ENCODE measurements at regions not wholly inside any gene's neighbourhood (a gene's known extent, or its start where the extent isn't known, plus 50 kb on each side); places are given as distances from the start of the nearest gene placed in this dataset.

DNA sequence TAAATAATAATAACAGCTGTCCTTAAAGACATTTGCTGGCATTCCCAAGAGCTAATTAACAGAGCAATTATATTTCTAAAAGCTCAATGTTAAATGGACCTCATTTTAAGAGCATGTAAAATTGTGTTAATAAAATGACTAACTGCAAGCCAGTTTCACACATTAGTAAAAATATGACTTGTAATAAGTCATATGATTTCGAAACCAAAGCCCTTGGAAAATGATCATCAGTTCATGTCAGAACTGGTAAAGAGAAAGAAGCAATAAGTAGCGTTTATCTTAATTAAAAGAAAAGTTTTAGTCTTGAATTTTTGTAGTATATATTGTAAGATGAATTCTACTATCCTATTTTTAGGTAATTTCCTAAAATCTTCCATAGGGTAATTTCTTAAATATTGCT is 310.7 kb downstream of the CNTN3 start:
- Histone ChIP-seq H3K27me3 (replicated peaks; ENCODE audit: insufficient read depth) (no peaks in the 10 kb centered on the region), H3K4me3 (no peak overlapping the region), H3K9me3 (no peaks in the 10 kb centered on the region), H3K4me1 (replicated peaks) (no peaks in the 10 kb centered on the region), H3K36me3 (no peaks in the 10 kb centered on the region), H3K27ac (no peak overlapping the region)
- WGBS, result 90% methylated on average over 2 of the region's 2 CpGs
- intact Hi-C loops (cut with DNase I), result no loop called here
- TF ChIP-seq POLR2A (IDR thresholded peaks at IDR 0.05) (no peak), POLR2AphosphoS5 (IDR thresholded peaks at IDR 0.05) (no peak)
- TF ChIP-seq, protein P1, sequence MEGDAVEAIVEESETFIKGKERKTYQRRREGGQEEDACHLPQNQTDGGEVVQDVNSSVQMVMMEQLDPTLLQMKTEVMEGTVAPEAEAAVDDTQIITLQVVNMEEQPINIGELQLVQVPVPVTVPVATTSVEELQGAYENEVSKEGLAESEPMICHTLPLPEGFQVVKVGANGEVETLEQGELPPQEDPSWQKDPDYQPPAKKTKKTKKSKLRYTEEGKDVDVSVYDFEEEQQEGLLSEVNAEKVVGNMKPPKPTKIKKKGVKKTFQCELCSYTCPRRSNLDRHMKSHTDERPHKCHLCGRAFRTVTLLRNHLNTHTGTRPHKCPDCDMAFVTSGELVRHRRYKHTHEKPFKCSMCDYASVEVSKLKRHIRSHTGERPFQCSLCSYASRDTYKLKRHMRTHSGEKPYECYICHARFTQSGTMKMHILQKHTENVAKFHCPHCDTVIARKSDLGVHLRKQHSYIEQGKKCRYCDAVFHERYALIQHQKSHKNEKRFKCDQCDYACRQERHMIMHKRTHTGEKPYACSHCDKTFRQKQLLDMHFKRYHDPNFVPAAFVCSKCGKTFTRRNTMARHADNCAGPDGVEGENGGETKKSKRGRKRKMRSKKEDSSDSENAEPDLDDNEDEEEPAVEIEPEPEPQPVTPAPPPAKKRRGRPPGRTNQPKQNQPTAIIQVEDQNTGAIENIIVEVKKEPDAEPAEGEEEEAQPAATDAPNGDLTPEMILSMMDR (IDR thresholded peaks at IDR 0.05), result no peak
- DNase-seq (ENCODE audit: low spot score), result no peak

DNA sequence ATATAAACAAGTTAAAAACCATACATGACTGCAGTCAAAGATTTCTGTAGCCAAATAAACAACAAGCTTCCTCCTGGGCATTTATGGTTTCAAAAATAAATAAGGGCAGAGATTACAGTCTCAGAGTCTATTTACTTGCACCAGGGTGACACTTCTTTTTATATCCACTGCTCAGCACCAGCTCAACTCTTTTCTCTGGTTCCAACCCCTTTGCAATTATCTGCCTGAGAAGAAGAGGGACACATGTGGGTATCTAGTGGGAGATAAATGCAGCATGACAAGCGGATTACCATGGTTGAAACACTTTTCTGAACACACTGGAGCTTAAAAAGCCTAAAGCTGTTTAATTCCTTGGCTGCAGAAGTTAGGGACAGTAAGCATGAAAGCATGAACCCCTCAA is 311.5 kb downstream of the CNTN3 start:
- Histone ChIP-seq H3K4me1 (replicated peaks) (no peaks in the 10 kb centered on the region), H3K27me3 (replicated peaks; ENCODE audit: insufficient read depth) (no peaks in the 10 kb centered on the region), H3K36me3 (no peaks in the 10 kb centered on the region), H3K27ac (no peak overlapping the region), H3K4me3 (no peak overlapping the region), H3K9me3 (no peaks in the 10 kb centered on the region)
- WGBS, result 74% methylated on average over 1 of the region's 1 CpG
- DNase-seq (ENCODE audit: low spot score), result no peak
- TF ChIP-seq POLR2A (IDR thresholded peaks at IDR 0.05) (no peak), POLR2AphosphoS5 (IDR thresholded peaks at IDR 0.05) (no peak)
- TF ChIP-seq, protein P1 (IDR thresholded peaks at IDR 0.05), result no peak
- intact Hi-C loops (cut with DNase I), result no loop called here

DNA sequence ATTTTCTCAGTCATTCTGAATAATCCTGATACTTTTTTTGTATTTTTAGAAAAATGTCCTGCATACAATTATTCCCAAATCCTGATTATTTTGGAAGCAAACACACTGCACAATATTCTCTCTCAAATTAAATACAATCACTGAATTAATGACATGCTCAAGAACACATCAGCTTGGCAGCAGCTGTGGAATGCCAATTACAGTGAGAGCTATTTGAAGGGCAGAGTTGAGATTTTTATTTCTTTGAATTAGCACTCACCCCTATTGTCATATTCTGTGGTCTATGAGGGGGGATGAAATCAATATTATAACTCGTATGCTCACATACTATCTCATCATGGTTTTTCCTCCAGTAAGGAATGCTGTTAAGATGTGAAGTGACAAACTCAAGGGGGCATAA is 312.2 kb downstream of the CNTN3 start:
- Histone ChIP-seq H3K4me3 (no peak overlapping the region), H3K27me3 (replicated peaks; ENCODE audit: insufficient read depth) (no peaks in the 10 kb centered on the region), H3K9me3 (no peaks in the 10 kb centered on the region), H3K27ac (no peak overlapping the region), H3K4me1 (replicated peaks) (no peaks in the 10 kb centered on the region), H3K36me3 (no peaks in the 10 kb centered on the region)
- 63% methylated on average over 1 of the region's 1 CpG for WGBS
- no peak for DNase-seq (ENCODE audit: low spot score)
- TF ChIP-seq POLR2A (IDR thresholded peaks at IDR 0.05), result no peak
- TF ChIP-seq POLR2AphosphoS5 (IDR thresholded peaks at IDR 0.05), result no peak
- TF ChIP-seq, protein P1 (IDR thresholded peaks at IDR 0.05), result no peak
- intact Hi-C loops (cut with DNase I), result no loop called here

DNA sequence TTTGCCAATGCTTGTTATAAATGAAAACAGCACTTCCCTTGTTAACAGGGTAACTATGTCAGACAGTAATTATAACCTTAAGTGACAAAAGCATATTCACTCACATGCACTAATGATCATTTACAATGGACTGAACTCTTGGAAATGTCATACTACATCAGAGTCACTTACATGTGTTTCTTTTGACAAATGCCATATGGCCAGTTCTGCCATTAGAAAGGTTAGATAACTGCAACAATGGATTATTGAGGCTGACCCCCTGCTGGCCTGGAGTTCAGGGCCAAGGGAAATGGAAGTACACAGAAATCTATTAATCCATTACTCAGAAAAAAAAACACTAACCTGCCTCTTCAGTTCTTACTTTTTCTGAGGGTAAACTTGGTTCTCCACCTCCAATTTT is 313.4 kb downstream of the CNTN3 start:
- Histone ChIP-seq H3K4me3 (no peak overlapping the region), H3K27me3 (replicated peaks; ENCODE audit: insufficient read depth) (no peaks in the 10 kb centered on the region), H3K27ac (no peak overlapping the region), H3K4me1 (replicated peaks) (no peaks in the 10 kb centered on the region), H3K9me3 (no peaks in the 10 kb centered on the region), H3K36me3 (no peaks in the 10 kb centered on the region)
- DNase-seq (ENCODE audit: low spot score), result no peak
- TF ChIP-seq POLR2A (IDR thresholded peaks at IDR 0.05) (no peak), POLR2AphosphoS5 (IDR thresholded peaks at IDR 0.05) (no peak)
- TF ChIP-seq, protein P1 (IDR thresholded peaks at IDR 0.05), result no peak
- intact Hi-C loops (cut with DNase I), result no loop called here

DNA sequence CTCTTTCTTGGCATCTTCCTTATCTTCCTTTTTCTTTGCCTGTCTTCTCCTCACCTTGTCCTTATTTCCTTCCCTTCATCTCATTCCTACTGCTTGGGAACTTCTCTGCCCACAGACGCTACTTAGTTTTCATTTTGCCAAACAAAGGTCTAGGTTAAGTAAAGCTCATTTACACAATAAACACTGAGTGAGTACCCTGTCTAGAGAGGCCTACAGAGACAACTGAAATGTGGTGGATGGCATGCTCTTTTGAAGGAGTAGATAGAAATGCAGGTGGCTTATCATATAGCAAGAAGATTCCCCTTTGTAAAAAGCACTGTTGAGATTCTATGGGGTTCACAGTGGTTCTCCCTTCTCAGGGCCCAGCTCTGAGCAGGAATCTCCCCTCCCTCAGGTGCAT is 319.0 kb downstream of the CNTN3 start:
- no peak overlapping the region for H3K4me3 ChIP-seq
- TF ChIP-seq POLR2AphosphoS5 (IDR thresholded peaks at IDR 0.05) (no peak), POLR2A (IDR thresholded peaks at IDR 0.05) (no peak)
- TF ChIP-seq, protein P1 (IDR thresholded peaks at IDR 0.05), result no peak
- 90% methylated on average over 1 of the region's 1 CpG for WGBS
- H3K27ac ChIP-seq, result no peak overlapping the region
- no peaks in the 10 kb centered on the region for H3K36me3 ChIP-seq
- DNase-seq (ENCODE audit: low spot score), result no peak
- no peaks in the 10 kb centered on the region for H3K9me3 ChIP-seq
- H3K27me3 ChIP-seq (replicated peaks; ENCODE audit: insufficient read depth), result no peaks in the 10 kb centered on the region
- no peaks in the 10 kb centered on the region for H3K4me1 ChIP-seq (replicated peaks)
- intact Hi-C loops (cut with DNase I), result no loop called here

All from prostate gland (tissue), 2 donors.